OCI-LY1 (cell line): ENCODE measurements at regions not wholly inside any gene's neighbourhood (a gene's known extent, or its start where the extent isn't known, plus 50 kb on each side); places are given as distances from the start of the nearest gene placed in this dataset.

ENCODE experiments used
- EZH2 ChIP-seq: fragments of 200-600 bp; sonication (generic), shearing (Covaris generic); IDR thresholded peaks from 2 replicates; pipeline ENCODE4 v1.8.0; 2017; ENCODE audit warnings: borderline replicate concordance, mixed run types, mild to moderate bottlenecking, antibody characterized with exemption, low read length, moderate library complexity, mixed read lengths
- TF ChIP-seq, protein P1 (sequence below): fragments of 200-600 bp; sonication (generic), shearing (Covaris generic); IDR thresholded peaks from 2 replicates; pipeline ENCODE4 v1.5.1; 2017; ENCODE audit warnings: mild to moderate bottlenecking, antibody characterized with exemption, low read length, moderate library complexity, mixed read lengths

DNA sequence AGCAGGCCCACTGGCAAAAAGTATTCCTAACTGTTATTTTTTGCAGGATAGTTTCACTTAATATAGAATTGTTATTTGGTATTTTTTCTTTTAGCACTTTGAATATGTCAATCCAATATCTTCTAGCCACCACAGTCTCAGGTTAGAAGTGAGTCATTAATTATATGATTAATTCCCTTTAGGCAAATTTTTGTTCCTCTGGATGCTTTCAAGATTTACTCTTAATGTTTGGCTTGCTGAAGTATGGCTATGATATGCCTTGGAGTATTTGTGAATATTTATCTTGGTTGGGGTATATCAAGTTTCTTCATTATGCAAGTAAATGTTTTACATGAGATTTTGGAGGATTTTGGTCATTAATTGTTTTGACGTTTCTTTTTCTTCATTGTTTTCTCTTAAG, 152.1 kb upstream of the ALCAM start:
- TF ChIP-seq, protein P1, sequence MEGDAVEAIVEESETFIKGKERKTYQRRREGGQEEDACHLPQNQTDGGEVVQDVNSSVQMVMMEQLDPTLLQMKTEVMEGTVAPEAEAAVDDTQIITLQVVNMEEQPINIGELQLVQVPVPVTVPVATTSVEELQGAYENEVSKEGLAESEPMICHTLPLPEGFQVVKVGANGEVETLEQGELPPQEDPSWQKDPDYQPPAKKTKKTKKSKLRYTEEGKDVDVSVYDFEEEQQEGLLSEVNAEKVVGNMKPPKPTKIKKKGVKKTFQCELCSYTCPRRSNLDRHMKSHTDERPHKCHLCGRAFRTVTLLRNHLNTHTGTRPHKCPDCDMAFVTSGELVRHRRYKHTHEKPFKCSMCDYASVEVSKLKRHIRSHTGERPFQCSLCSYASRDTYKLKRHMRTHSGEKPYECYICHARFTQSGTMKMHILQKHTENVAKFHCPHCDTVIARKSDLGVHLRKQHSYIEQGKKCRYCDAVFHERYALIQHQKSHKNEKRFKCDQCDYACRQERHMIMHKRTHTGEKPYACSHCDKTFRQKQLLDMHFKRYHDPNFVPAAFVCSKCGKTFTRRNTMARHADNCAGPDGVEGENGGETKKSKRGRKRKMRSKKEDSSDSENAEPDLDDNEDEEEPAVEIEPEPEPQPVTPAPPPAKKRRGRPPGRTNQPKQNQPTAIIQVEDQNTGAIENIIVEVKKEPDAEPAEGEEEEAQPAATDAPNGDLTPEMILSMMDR, result no peak
- no peak for TF ChIP-seq EZH2
